GM12891 (cell line): ENCODE measurements at regions not wholly inside any gene's neighbourhood (a gene's known extent, or its start where the extent isn't known, plus 50 kb on each side); places are given as distances from the start of the nearest gene placed in this dataset.

Experiments used
- POLR2A ChIP-seq: IDR thresholded peaks from 2 replicates; pipeline ENCODE4 v1.6.1; 2011; ENCODE audit warnings: low read depth, low read length, control low read depth
- POU2F2 ChIP-seq: IDR thresholded peaks from 2 replicates; pipeline ENCODE4 v1.6.1; 2011; ENCODE audit warnings: low read depth, mild to moderate bottlenecking, control low read depth, low read length, moderate library complexity

GRCh38 chr4:147285751-147286150, 195.1 kb upstream of the EDNRA start:
- TF ChIP-seq POLR2A: no peak
- no peak for TF ChIP-seq POU2F2
